ENCODE measurements at regions not wholly inside any gene's neighbourhood (a gene's known extent, or its start where the extent isn't known, plus 50 kb on each side); places are given as distances from the start of the nearest gene placed in this dataset.

DNA sequence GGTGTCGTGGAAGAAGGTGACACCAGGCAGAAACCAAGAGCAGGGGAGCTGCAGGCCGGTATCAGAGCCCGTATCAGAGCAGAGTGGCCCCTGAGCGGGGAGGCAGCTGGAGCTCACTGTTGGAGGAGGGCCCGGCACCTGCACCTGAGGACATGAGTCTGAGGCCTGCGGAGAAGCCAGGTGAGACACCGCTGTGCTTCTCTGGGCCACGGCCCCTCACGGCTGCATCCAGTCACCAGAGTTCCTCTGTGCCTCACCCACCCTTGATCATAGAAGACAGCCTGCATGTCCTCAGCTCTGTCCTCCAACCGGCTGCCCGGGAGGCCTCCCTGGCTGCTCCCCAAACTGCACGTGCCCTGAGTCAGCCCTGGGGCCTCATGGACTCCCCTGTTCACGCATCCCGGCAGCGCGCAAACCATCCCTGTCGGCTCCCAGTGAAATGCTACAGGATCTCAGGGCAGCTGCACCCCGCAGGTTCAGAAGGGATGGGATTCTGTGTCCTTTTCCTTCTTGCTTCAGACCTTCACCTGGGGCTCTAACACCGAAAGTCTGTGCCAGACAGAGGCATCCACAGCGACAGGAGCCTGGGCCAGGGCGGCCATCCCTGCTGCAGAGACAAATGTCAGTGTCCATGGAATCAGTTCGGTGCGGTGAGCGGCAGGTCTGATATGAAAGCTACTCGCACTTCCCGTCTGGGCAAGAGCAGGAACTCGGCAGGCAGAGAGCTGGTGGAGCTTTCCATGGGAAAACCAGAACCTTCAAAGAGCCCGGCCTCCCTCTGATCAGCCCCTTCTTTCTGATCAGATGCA is 111.9 kb upstream of the FAM20C start:
- FAIRE-seq (no peak), DNase-seq (ENCODE audit: insufficient read length, low spot score) (no peak)
- TF ChIP-seq, protein P1, sequence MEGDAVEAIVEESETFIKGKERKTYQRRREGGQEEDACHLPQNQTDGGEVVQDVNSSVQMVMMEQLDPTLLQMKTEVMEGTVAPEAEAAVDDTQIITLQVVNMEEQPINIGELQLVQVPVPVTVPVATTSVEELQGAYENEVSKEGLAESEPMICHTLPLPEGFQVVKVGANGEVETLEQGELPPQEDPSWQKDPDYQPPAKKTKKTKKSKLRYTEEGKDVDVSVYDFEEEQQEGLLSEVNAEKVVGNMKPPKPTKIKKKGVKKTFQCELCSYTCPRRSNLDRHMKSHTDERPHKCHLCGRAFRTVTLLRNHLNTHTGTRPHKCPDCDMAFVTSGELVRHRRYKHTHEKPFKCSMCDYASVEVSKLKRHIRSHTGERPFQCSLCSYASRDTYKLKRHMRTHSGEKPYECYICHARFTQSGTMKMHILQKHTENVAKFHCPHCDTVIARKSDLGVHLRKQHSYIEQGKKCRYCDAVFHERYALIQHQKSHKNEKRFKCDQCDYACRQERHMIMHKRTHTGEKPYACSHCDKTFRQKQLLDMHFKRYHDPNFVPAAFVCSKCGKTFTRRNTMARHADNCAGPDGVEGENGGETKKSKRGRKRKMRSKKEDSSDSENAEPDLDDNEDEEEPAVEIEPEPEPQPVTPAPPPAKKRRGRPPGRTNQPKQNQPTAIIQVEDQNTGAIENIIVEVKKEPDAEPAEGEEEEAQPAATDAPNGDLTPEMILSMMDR (IDR thresholded peaks at IDR 0.05; ENCODE audit: insufficient read depth, missing control alignments): no peak

DNA sequence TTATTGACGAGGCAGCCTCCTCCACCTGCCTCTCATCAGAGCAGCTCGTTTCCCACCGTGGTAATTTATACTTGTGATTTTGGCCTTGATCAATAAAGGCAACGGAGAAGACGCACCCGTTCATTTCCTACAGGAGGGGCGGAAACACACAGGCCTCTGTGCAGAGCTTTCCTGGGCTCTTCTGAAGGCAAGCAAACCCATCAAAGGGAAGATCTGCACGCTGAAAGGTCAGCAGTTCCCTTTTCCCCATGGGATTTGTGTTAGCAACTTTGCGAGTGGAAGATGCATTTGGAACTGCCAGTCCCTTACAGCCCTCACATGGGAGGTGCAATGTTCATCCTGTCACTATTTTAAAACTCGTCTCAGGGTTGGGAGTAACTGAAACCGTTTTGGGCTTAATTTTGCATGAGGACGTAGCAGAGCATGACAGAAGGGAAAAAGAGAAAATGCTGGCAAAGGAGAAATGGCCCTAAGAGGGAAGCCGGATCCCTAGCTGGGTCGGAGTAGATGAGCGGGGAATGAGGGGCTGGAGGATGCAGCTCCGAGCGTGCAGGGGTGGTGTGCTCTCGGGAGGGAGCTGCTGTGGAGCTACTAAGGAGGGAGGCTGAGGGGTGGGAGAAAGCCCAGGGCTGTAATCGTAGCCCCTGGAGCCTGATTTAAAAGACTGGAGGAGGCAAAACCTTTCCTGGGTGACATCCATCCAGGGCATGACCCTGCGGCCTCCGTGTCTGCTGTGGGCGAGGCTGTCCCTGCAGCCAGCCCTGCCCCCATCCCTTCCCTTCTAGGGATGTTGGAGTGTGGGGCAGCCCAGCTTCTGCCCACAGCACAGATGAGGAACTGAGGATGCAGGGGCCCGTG is 111.1 kb upstream of the FAM20C start:
- FAIRE-seq: no peak
- no peak for DNase-seq (ENCODE audit: insufficient read length, low spot score)

DNA sequence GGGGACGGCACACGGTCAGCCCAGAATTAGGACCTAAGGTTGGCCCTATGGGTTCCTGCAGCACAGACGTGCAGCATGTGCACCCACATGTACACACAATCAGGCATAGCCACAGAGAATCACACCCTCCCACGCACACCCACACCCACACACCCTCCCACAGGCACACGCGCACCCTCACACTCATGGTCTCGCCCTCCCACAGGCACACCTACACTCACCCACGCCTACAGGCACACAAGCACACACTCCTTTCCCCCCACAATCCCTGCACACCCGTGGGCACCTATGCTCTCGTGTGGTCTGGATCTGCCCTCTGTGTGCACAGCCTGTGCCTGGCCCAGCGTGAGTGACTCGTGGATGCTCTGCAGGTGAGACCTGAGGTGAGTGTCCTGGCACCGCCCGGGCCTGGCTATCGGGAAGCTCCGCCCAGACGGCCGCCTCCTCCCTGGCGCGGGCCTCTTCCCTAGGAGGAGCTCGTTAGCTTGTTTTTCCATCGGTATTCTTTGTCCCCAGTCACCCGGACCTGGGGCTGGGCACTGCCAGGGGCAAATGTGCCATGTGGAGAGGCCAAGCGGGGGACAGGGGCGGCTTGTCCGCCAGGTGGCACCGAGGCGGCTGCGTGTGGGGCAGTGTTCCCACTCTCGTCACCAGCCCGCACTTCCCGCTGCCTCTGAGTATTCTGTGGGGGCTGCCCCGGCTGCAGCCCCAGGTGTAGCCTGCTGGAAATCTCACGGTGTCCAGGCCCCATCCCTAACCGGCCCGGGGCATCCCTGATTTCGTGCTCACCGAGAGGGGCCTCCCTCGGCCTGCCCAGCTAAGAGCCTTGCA is 110.2 kb upstream of the FAM20C start:
- FAIRE-seq (no peak), DNase-seq (ENCODE audit: insufficient read length, low spot score) (no peak)

More for the DNA sequence above, 111.1 kb upstream of the FAM20C start:
- TF ChIP-seq, protein P1 (IDR thresholded peaks at IDR 0.05; ENCODE audit: insufficient read depth, missing control alignments): no peak

DNA sequence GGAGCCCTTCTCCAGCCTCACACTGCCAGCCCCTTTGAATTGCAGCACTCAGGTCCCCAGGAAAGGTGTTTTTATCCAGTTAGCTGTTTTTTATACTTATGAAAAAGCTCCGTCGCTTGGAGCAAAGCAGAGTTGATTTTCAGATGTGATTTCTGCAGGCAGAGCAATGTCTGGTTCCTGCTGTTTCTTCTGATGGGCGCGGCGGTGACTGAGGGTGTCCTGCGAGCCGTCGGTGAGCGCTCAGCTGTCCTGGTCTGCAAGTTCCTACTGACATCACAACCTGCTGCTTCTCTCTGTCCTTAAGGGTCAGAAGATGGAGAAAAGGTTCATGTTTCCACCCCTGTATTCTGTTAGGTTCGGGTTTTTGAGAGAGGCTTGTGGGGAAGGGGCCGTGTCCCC is 109.6 kb upstream of the FAM20C start:
- no peak for FAIRE-seq
- no peak for DNase-seq (ENCODE audit: insufficient read length, low spot score)
- TF ChIP-seq, protein P1 (IDR thresholded peaks at IDR 0.05; ENCODE audit: insufficient read depth, missing control alignments): no peak

More for the DNA sequence above, 110.2 kb upstream of the FAM20C start:
- TF ChIP-seq, protein P1 (IDR thresholded peaks at IDR 0.05; ENCODE audit: insufficient read depth, missing control alignments): no peak

DNA sequence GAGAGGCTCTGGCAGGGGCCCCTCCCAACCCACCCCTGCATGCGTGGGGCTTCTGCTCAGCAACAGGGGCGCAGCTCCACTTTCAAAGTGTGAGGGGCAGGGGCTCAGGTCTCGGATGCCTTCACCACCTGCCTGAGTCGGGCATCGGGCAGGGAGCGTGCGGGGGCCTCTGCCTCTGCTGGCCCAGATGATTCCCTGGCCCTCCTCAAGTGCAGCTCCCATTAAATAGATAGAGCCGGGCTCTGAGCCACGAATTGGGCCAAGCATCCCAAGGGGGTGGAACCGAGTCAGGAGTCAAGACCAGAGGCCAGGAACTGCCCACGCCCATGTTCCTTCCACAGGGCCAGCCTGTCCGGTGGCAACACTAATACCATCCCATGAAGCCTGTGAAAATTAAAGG is 108.9 kb upstream of the FAM20C start:
- DNase-seq (ENCODE audit: insufficient read length, low spot score) (no peak), FAIRE-seq (no peak)
- TF ChIP-seq, protein P1 (IDR thresholded peaks at IDR 0.05; ENCODE audit: insufficient read depth, missing control alignments): no peak

DNA sequence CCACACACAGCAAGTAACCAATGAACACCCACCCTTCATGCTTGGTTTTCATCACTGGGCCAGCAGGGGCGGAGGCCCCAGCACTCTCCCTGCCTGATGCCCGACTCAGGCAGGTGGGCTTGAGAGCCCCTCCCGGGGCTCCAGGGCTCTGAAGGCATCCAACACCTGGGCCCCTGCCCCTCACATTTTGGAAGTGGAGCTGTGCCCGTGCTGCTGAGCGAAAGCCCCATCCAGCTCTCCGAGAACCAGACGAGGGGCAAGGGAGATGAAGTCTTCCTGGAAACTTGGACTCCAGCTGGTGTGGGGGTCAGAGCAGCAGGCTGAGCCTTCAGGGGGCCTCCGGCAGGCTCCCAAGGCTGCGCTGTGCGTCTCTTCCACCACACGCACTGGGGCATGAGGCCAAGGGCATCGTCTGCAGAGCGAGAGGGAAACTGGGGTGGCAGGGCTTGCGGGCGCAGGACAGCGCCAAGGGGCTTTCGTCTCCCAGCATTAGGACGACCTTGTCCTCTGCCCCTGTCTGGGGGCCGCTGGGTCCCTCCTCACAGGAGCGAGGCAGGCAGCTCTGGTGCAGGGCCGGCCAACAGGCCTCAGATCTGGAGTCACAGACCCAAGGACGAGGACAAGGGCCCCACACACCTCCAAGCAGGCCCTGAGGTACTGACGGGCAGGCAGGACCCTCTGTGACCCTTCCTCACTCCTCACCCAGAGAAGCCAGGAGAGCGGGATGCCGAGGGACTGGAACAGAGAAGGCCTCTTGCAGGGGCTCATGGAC is 108.3 kb upstream of the FAM20C start:
- TF ChIP-seq, protein P1 (IDR thresholded peaks at IDR 0.05; ENCODE audit: insufficient read depth, missing control alignments): no peak
- DNase-seq (ENCODE audit: insufficient read length, low spot score) (no peak), FAIRE-seq (no peak)
